ENCODE measurements at regions not wholly inside any gene's neighbourhood (a gene's known extent, or its start where the extent isn't known, plus 50 kb on each side); places are given as distances from the start of the nearest gene placed in this dataset.
"Not testable (repeated sequence)": the region's sequence is repeated elsewhere in the genome, so short reads cannot be mapped to it uniquely, and the experiment has no call there.

DNA sequence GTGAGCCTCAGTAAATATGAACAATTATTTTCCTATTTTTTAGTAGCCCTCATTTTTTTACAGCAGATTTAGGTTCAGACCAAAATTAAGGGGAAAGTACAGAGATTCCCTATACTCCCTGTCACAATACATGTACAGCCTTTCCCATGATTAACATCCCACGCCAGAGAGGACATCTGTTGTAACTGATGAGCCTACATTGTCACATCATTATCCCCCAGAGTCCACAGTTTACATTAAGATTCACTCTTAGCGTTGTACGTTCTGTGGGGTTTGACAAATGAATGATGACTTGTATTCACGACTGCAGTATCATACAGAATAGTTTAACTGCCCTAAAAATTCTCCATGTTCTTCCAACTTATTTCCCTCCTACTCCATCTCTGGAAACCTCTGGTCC, 262.3 kb upstream of the MSX2 start:
- no peak for DNase-seq (ENCODE audit: low read depth)
- H3K4me3 ChIP-seq (ENCODE audit: control insufficient read depth, low read depth, low read length), result no peak overlapping the region
- TF ChIP-seq, protein P1, sequence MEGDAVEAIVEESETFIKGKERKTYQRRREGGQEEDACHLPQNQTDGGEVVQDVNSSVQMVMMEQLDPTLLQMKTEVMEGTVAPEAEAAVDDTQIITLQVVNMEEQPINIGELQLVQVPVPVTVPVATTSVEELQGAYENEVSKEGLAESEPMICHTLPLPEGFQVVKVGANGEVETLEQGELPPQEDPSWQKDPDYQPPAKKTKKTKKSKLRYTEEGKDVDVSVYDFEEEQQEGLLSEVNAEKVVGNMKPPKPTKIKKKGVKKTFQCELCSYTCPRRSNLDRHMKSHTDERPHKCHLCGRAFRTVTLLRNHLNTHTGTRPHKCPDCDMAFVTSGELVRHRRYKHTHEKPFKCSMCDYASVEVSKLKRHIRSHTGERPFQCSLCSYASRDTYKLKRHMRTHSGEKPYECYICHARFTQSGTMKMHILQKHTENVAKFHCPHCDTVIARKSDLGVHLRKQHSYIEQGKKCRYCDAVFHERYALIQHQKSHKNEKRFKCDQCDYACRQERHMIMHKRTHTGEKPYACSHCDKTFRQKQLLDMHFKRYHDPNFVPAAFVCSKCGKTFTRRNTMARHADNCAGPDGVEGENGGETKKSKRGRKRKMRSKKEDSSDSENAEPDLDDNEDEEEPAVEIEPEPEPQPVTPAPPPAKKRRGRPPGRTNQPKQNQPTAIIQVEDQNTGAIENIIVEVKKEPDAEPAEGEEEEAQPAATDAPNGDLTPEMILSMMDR (conservative IDR thresholded peaks at IDR 0.05; ENCODE audit: control insufficient read depth, insufficient read depth, low read depth, low read length), result no peak

DNA sequence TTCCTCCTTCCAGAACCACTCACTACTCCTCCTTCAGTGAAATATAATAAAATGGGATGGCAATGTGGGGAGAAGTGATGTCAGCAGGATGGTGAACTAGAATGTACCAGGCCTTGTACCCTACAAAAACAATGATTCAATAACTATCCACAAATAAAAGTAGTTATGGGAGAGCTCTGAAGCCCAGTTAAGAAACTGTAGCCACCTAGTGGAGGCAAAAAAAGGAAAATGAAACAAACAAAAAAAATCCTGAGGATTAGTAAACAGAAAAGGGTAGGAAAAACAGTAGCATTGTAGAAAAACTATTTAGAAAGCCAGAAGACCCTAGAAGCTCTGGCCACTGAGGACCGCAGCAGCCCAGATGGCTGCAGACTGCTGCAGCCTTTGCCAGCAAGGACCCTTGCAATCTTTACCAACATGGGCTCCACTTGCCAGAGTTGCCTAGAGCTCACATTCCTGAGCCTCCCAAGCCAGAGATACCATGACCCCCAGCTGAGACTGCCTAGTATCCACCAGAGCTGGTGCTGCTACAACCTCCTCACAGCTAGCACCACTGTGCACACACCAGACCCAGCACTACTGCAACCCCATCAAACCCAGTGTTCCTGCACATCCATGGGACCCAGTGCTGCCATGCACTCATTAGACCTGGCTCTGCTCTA, 259.7 kb upstream of the MSX2 start:
- no peak for DNase-seq (ENCODE audit: low read depth)
- no peak overlapping the region for H3K4me3 ChIP-seq (ENCODE audit: control insufficient read depth, low read depth, low read length)
- TF ChIP-seq, protein P1 (conservative IDR thresholded peaks at IDR 0.05; ENCODE audit: control insufficient read depth, insufficient read depth, low read depth, low read length), result no peak

DNA sequence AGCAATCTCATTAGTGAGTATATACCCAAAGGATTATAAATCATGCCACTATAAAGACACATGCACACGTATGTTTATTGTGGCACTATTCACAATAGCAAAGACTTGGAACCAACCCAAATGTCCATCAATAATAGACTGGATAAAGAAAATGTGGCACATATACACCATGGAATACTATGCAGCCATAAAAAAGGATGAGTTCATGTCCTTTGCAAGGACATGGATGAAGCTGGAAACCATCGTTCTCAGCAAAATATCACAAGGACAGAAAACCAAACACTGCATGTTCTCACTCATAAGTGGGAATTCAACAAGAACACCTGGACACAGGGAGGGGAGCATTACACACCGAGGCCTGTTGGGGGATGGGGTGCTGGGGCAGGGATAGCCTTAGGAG, 252.9 kb upstream of the MSX2 start:
- not testable (repeated sequence) for DNase-seq (ENCODE audit: low read depth); H3K4me3 ChIP-seq (ENCODE audit: control insufficient read depth, low read depth, low read length)

DNA sequence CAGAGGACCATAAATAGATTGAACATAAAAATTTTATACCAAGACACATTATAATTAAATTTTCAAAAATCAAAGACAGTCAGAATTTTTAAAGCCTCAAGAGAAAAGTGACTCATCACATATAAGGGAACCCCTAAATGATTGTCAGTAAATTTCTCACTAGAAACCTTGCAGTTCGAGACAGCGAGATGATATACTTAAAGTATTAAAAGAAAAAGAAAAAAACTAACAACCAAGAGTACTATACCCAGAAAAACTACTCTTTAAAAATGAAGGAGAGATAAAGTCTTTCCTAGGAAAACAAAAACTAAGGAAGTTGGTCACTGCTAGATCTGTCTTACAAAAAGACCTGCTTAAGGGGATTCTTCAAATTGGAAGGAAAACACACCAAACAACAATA, 251.4 kb upstream of the MSX2 start:
- H3K4me3 ChIP-seq (ENCODE audit: control insufficient read depth, low read depth, low read length), result no peak overlapping the region
- no peak for DNase-seq (ENCODE audit: low read depth)
- TF ChIP-seq, protein P1 (conservative IDR thresholded peaks at IDR 0.05; ENCODE audit: control insufficient read depth, insufficient read depth, low read depth, low read length), result no peak

DNA sequence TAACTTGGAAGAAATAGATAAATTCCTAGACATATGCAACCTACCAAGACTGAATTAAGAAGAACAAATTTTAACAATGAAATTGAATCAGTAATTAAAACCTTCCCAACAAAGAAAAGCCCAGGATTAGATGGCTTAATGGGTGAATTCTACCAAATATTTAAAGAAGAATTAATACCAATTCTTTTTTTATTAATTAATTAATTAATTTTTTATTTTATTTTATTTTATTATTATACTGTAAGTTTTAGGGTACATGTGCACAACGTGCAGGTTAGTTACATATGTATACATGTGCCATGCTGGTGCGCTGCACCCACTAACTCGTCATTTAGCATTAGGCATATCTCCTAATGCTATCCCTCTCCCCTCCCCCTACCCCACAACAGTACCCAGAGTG, 248.4 kb upstream of the MSX2 start:
- H3K4me3 ChIP-seq (ENCODE audit: control insufficient read depth, low read depth, low read length); DNase-seq (ENCODE audit: low read depth): not testable (repeated sequence)

DNA sequence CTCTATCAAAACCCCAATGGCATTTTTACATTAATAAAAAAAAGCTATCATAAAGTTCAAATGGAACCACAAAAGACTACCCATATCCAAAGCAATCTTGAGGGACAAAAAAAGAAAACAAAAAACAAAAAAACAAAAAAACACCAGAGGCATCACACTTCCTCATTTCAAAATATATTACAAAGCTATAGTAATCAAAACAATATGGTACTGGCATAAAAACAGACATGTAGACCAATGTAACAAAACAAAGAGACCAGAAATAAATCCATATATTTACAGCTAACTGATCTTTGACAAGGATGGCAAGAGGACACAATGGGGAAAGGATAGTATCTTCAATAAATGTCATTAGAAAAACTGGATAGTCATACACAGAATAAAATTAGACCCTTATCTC, 245.1 kb upstream of the MSX2 start:
- TF ChIP-seq, protein P1 (conservative IDR thresholded peaks at IDR 0.05; ENCODE audit: control insufficient read depth, insufficient read depth, low read depth, low read length), result no peak
- no peak overlapping the region for H3K4me3 ChIP-seq (ENCODE audit: control insufficient read depth, low read depth, low read length)
- no peak for DNase-seq (ENCODE audit: low read depth)

DNA sequence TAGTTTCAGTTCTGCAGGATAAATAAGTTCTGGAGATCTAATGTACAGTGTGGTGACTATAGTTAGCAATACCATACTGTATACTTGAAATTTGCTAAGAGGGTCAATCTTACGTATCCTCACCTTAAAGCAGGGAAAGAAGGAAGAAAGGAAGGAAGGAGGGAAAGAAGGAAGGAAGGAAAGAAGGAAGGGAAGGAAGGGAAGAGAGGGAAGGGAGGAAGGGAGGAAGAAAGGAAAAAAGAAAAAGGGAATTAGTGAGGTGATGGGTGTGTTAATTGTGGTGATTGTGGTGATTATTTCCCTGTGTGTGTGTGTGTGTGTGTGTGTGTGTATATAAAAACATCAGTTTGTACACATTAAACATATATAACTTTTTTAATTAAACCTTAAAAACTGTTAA, 242.6 kb upstream of the MSX2 start:
- TF ChIP-seq, protein P1 (conservative IDR thresholded peaks at IDR 0.05; ENCODE audit: control insufficient read depth, insufficient read depth, low read depth, low read length), result no peak
- no peak for DNase-seq (ENCODE audit: low read depth)
- H3K4me3 ChIP-seq (ENCODE audit: control insufficient read depth, low read depth, low read length), result no peak overlapping the region

DNA sequence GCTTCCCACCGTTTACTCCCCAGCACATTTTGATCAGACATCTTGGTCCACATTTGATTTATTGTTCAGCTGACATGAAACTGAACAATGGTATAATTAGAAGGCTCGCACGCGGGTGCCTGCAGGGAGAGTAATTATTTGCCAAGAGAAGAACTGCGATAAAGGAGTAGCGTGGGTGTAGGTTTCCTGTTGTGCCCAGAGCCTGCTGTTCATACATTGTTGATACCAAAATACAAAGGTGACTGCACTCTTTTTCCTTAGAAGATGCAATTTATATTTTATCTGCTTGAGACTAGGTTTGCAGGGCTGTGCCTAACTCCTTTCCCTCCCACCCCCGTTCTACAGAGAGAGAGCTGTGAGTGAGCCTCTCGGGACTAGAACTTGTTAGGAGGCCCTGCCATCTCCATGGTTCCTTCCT, 241.8 kb upstream of the MSX2 start:
- H3K4me3 ChIP-seq (ENCODE audit: control insufficient read depth, low read depth, low read length), result no peak overlapping the region
- no peak for DNase-seq (ENCODE audit: low read depth)
- TF ChIP-seq, protein P1 (conservative IDR thresholded peaks at IDR 0.05; ENCODE audit: control insufficient read depth, insufficient read depth, low read depth, low read length), result no peak

Measured in fibroblast of mammary gland (primary cell).